ENCODE measurements at regions not wholly inside any gene's neighbourhood (a gene's known extent, or its start where the extent isn't known, plus 50 kb on each side); places are given as distances from the start of the nearest gene placed in this dataset.

- H3K9me3 ChIP-seq (ENCODE audit: control insufficient read depth, low read depth, low read length), result no peaks in the 10 kb centered on the region
- no peak for DNase-seq
- no peak overlapping the region for H3K27ac ChIP-seq (ENCODE audit: insufficient read length, low read depth, low read length)
- H3K14ac ChIP-seq (ENCODE audit: insufficient read depth, low read length), result no peak overlapping the region
- no peak overlapping the region for H3T11ph ChIP-seq (ENCODE audit: low read length)
- H3K27me3 Mint-ChIP-seq (ENCODE audit: low read depth), result peaks cover 21% of the 10 kb centered on the region
- no peak overlapping the region for H2BK5ac ChIP-seq (ENCODE audit: insufficient read length, low read length)
- H3K4me3 Mint-ChIP-seq, result no peak overlapping the region
- H3K36me3 Mint-ChIP-seq (ENCODE audit: insufficient read depth in 1 of 3, low read depth in 3 of 3), result 0 out of 7 replicates have a peak, but pooled peaks cover 0 to 4% (median 2%) of the 10 kb centered on the region in 3 experiments
- no peak overlapping the region for H2BK12ac ChIP-seq (ENCODE audit: insufficient read length, low read depth, low read length)
- peaks cover 0 to 4% of the 10 kb centered on the region in 2 experiments; a peak in 1 of 5 replicates for H3K9me3 Mint-ChIP-seq
- no peak overlapping the region for H4K8ac ChIP-seq (replicated peaks; ENCODE audit: insufficient read length, low read depth, low read length)
- H3K9ac ChIP-seq (ENCODE audit: extremely low read depth, insufficient read length, low read length), result no peak overlapping the region
- H2BK120ac ChIP-seq (ENCODE audit: low read depth, low read length, poor library complexity, severe bottlenecking), result no peak overlapping the region
- no peaks in the 10 kb centered on the region for H3K4me1 ChIP-seq (ENCODE audit: insufficient read depth, low read length)
- peaks cover 11 to 22% of the 10 kb centered on the region in 2 experiments for H3K4me1 Mint-ChIP-seq
- H3K27ac Mint-ChIP-seq, result no peak overlapping the region
- H3K23ac ChIP-seq (ENCODE audit: insufficient read length, low read depth, low read length), result no peak overlapping the region
- no peak overlapping the region for H2AK5ac ChIP-seq (ENCODE audit: insufficient read length, low read length)
- no peak overlapping the region for H3K4ac ChIP-seq (ENCODE audit: low read depth, low read length)
- H4K20me1 ChIP-seq (ENCODE audit: control insufficient read depth, insufficient read depth, insufficient read length), result no peaks in the 10 kb centered on the region
- H3K18ac ChIP-seq (ENCODE audit: insufficient read length, low read depth, low read length), result no peak overlapping the region
- no peak overlapping the region for H2BK20ac ChIP-seq (ENCODE audit: low read depth, low read length, poor library complexity, severe bottlenecking)
- H3K56ac ChIP-seq (ENCODE audit: insufficient read length, low read depth, low read length), result no peak overlapping the region
- no CpG with 5 or more reads among the region's 3 CpGs for WGBS (ENCODE audit: extremely low coverage, insufficient read length, low lambda C conversion rate)
- no peaks in the 10 kb centered on the region for H3K79me1 ChIP-seq (ENCODE audit: insufficient read depth, low read depth, low read length, poor library complexity, severe bottlenecking)
- H3K79me2 ChIP-seq (ENCODE audit: insufficient read depth, low read length), result peaks cover 3% of the 10 kb centered on the region; the same call in 1 of the 2 replicates
- no peak overlapping the region for H4K5ac ChIP-seq (ENCODE audit: insufficient read length, low read depth, low read length)
- no peak overlapping the region for H2BK15ac ChIP-seq (ENCODE audit: low read depth, low read length)
- no peaks in the 10 kb centered on the region for H3K23me2 ChIP-seq (ENCODE audit: insufficient read length, low read depth, low read length, poor library complexity, severe bottlenecking)
- H2AFZ ChIP-seq (ENCODE audit: low read length), result no peak overlapping the region
- H3K4me2 ChIP-seq (ENCODE audit: insufficient read depth, insufficient read length, low read length), result no peak overlapping the region
- H3K27me3 ChIP-seq (ENCODE audit: insufficient read depth, low read length), result no peaks in the 10 kb centered on the region
- no peak for TF ChIP-seq CTCF (conservative IDR thresholded peaks at IDR 0.05)
- no peak overlapping the region for H4K91ac ChIP-seq (ENCODE audit: insufficient read length, low read depth, low read length)
Measured at GRCh38 chr12:113571713-113572112, 100.0 kb upstream of the LHX5 start.

All from H9 (cell line).